Ishikawa (cell line): ENCODE measurements at regions not wholly inside any gene's neighbourhood (a gene's known extent, or its start where the extent isn't known, plus 50 kb on each side); places are given as distances from the start of the nearest gene placed in this dataset.

Experiments
- CEBPB ChIP-seq: IDR thresholded peaks from 2 replicates; pipeline ENCODE4 v1.6.1; 2012
- CREB1 ChIP-seq: IDR thresholded peaks from 2 replicates; pipeline ENCODE4 v1.6.1; 2012; ENCODE audit warnings: low read depth
- EGR1 ChIP-seq: IDR thresholded peaks from 2 replicates; pipeline ENCODE4 v1.6.1; 2012
- EP300 ChIP-seq: IDR thresholded peaks from 2 replicates; pipeline ENCODE4 v1.6.1; 2012; ENCODE audit warnings: borderline replicate concordance
- FOXM1 ChIP-seq: IDR thresholded peaks from 2 replicates; pipeline ENCODE4 v1.6.1; 2012; ENCODE audit warnings: low read depth, borderline replicate concordance
- MAX ChIP-seq: IDR thresholded peaks from 2 replicates; pipeline ENCODE4 v1.6.1; 2012
- RAD21 ChIP-seq: IDR thresholded peaks from 2 replicates; pipeline ENCODE4 v1.6.1; 2012; ENCODE audit warnings: low read depth
- REST ChIP-seq: IDR thresholded peaks from 2 replicates; pipeline ENCODE4 v1.6.1; 2012; ENCODE audit warnings: low read depth, mild to moderate bottlenecking
- TAF1 ChIP-seq: IDR thresholded peaks from 2 replicates; pipeline ENCODE4 v1.6.1; 2012; ENCODE audit warnings: low read depth, mild to moderate bottlenecking
- TCF12 ChIP-seq: IDR thresholded peaks from 2 replicates; pipeline ENCODE4 v1.6.1; 2012; ENCODE audit warnings: low read depth
- TEAD4 ChIP-seq: IDR thresholded peaks from 2 replicates; pipeline ENCODE4 v1.6.1; 2012
- USF1 ChIP-seq: IDR thresholded peaks from 2 replicates; pipeline ENCODE4 v1.6.1; 2012
- YY1 ChIP-seq: IDR thresholded peaks from 2 replicates; pipeline ENCODE4 v1.6.1; 2012; ENCODE audit warnings: low read depth
- ZBTB7A ChIP-seq: IDR thresholded peaks from 2 replicates; pipeline ENCODE4 v1.6.1; 2012; ENCODE audit warnings: low read depth

- TF ChIP-seq RAD21: no peak
- TF ChIP-seq REST: no peak
- TF ChIP-seq TEAD4: no peak
- TF ChIP-seq TAF1: no peak
- TF ChIP-seq TCF12: no peak
- no peak for TF ChIP-seq USF1
- TF ChIP-seq CREB1: no peak
- TF ChIP-seq FOXM1: no peak
- TF ChIP-seq ZBTB7A: no peak
- no peak for TF ChIP-seq YY1
- no peak for TF ChIP-seq EP300
- TF ChIP-seq MAX: no peak
- no peak for TF ChIP-seq EGR1
- no peak for TF ChIP-seq CEBPB
These were observed 51.6 kb upstream of the FNDC1 start for GRCh38 chr6:159117563-159117962.
